OCI-LY3 (cell line): ENCODE measurements at regions not wholly inside any gene's neighbourhood (a gene's known extent, or its start where the extent isn't known, plus 50 kb on each side); places are given as distances from the start of the nearest gene placed in this dataset.

Experiments used
- H2AFZ ChIP-seq: fragments of 200-600, 300-600 bp; shearing (Covaris generic); 2 replicates; pipeline ENCODE4 v1.6.0; 2014; ENCODE audit warnings: antibody characterized with exemption, low read depth, low read length
- H3K27ac ChIP-seq: fragments of 200-600, 300-600 bp; sonication (generic); 2 replicates; pipeline ENCODE4 v1.5.1; 2014; ENCODE audit warnings: mild to moderate bottlenecking, low read length, moderate library complexity, mixed read lengths
- H3K27me3 ChIP-seq: fragments of 200-600, 300-600 bp; sonication (generic); 2 replicates; pipeline ENCODE4 v1.6.1; 2014; ENCODE audit warnings: low read depth, low read length, mixed read lengths
- H3K36me3 ChIP-seq: fragments of 200-600, 300-600 bp; sonication (generic); replicated peaks from 2 replicates; pipeline ENCODE3; 2014; ENCODE audit warnings: low read depth, low read length, mixed read lengths
- H3K4me1 ChIP-seq: fragments of 300-600, 200-600 bp; sonication (generic); 2 replicates; pipeline ENCODE4 v1.6.1; 2014; ENCODE audit warnings: low read length, mixed read lengths
- H3K4me2 ChIP-seq: fragments of 200-600, 300-600 bp; sonication (generic); 2 replicates; pipeline ENCODE4 v1.6.1; 2014; ENCODE audit warnings: low read length, mixed read lengths
- H3K4me3 ChIP-seq: fragments of 300-600, 200-600 bp; sonication (generic); 2 replicates; pipeline ENCODE4 v1.5.1; 2014; ENCODE audit warnings: antibody characterized with exemption, mild to moderate bottlenecking, low read length, moderate library complexity
- H3K79me2 ChIP-seq: fragments of 300-600, 200-600 bp; shearing (Covaris generic); 2 replicates; pipeline ENCODE4 v1.6.1; 2014; ENCODE audit warnings: mild to moderate bottlenecking, low read length, mixed read lengths
- H3K9ac ChIP-seq: fragments of 300-600, 200-600 bp; shearing (Covaris generic); 2 replicates; pipeline ENCODE4 v1.6.0; 2014; ENCODE audit warnings: mild to moderate bottlenecking, low read length, moderate library complexity
- H3K9me3 ChIP-seq: fragments of 200-600, 300-600 bp; shearing (Covaris generic); 2 replicates; pipeline ENCODE4 v1.6.1; 2014; ENCODE audit warnings: low read length, mixed read lengths; ENCODE audit not compliant: insufficient read depth
- H4K20me1 ChIP-seq: fragments of 200-600, 300-600 bp; sonication (generic); 2 replicates; pipeline ENCODE4 v1.6.1; 2016; ENCODE audit warnings: low read length, mixed read lengths; ENCODE audit not compliant: insufficient read depth
- EZH2phosphoT487 ChIP-seq: fragments of 200-600 bp; shearing (Covaris generic); IDR thresholded peaks from 2 replicates; pipeline ENCODE4 v1.6.1; 2018; ENCODE audit warnings: antibody characterized with exemption, mixed run types, low read depth
- TF ChIP-seq, protein P1 (sequence below): fragments of 200-600, 300-600 bp; sonication (generic); IDR thresholded peaks from 2 replicates; pipeline ENCODE4 v1.5.1; 2014; ENCODE audit warnings: antibody characterized with exemption, low read length, low read depth

DNA sequence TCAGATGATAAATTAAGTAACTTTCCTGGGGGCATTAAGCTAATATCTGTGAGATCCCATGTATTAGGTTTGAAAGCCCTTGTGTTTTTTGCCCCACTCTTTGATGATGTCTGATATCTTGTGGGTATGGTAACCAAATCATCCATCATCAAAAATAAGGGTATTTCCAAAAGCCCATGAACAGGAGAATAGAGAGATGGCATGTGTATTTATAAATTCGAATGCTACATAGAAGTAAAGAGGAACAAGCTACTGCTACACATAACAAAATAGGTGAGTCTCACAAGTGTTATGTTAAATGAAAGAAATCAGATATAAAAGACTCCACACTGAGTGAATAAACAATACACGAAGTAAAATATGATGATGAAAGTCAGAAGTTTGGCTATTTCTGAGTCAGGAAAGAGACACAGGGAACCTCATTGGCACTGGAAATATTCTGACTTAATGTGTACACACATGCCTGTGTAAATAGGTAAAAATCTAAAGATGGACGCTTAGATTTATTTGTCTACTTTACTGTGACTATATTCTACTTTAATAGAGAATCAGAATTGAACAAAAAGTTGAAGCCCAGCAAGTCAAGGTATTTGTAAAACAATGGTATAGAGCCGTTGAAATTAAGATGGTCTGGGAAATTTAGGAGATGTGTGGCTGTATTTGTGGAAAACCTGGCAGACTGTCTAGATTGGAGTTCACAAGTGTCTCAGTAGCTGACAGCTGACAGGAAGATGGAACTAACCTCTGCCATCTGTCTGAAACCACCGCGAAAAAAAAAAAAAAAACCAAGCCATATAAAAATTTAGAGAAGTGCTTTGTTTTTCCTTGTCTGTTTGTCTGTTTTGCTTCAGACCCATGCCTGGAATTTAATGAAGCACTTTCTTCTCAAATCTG, 111.0 kb upstream of the TGFBR2 start:
- peaks cover 56% of the 10 kb centered on the region for H3K4me1 ChIP-seq
- H3K4me3 ChIP-seq = no peak overlapping the region
- no peaks in the 10 kb centered on the region for H4K20me1 ChIP-seq
- peaks cover 16% of the 10 kb centered on the region for H3K27me3 ChIP-seq
- TF ChIP-seq, protein P1, sequence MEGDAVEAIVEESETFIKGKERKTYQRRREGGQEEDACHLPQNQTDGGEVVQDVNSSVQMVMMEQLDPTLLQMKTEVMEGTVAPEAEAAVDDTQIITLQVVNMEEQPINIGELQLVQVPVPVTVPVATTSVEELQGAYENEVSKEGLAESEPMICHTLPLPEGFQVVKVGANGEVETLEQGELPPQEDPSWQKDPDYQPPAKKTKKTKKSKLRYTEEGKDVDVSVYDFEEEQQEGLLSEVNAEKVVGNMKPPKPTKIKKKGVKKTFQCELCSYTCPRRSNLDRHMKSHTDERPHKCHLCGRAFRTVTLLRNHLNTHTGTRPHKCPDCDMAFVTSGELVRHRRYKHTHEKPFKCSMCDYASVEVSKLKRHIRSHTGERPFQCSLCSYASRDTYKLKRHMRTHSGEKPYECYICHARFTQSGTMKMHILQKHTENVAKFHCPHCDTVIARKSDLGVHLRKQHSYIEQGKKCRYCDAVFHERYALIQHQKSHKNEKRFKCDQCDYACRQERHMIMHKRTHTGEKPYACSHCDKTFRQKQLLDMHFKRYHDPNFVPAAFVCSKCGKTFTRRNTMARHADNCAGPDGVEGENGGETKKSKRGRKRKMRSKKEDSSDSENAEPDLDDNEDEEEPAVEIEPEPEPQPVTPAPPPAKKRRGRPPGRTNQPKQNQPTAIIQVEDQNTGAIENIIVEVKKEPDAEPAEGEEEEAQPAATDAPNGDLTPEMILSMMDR = no peak
- no peak for TF ChIP-seq EZH2phosphoT487
- no peaks in the 10 kb centered on the region for H3K79me2 ChIP-seq
- H3K9me3 ChIP-seq = no peaks in the 10 kb centered on the region
- H3K4me2 ChIP-seq = peak overlapping the region; percentile 26
- H2AFZ ChIP-seq = 0 out of 2 replicates have a peak overlapping the region, but pooled peaks have one; percentile 2
- H3K27ac ChIP-seq = no peak overlapping the region
- no peak overlapping the region for H3K9ac ChIP-seq
- H3K36me3 ChIP-seq = no peaks in the 10 kb centered on the region

DNA sequence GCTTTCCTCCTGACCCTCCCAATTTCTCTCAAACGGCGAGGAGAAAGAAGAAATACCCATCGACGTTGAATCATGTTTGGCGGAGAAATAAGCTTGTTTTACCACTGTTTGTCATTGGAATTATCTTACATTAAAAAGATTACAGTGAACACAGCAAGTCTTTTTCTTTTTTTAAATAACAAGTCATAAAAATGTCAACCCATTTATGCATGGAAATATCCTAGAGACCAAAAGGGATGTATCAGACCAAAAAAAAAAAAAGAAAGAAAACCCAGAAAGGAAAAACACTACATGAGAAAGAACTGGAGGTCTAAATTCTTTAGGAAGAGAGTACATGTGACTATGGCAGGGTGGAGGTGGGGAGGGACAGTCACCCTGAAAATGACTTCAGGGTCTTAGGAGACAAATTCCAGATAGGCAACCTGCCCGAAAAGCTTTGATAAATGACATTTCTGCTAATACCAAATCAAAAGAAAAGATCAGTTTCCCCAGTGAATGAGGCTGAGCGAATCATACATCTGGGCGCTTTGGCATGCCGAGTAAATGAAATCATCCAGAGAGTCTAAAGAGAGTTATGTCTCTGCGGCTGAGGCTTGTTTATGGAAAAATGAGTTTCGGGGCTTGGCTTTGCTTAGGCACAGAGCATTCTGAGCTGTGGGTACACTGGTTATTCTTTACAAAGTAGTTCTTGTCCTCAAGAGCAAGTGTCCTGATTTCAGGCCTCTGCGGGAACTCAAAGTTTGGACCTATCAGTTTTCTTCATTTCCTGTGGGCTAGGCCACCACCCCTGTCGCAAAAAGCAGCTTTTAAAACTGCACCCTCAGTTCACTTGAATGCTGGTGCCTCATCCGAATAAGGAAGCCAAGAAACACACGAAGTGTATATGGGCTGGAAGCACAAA, 110.1 kb upstream of the TGFBR2 start:
- Histone ChIP-seq H3K36me3 (no peaks in the 10 kb centered on the region), H3K79me2 (no peaks in the 10 kb centered on the region), H3K4me2 (peak overlapping the region; percentile 26; the same call in 1 of the 2 replicates), H4K20me1 (no peaks in the 10 kb centered on the region), H2AFZ (no peak overlapping the region), H3K27ac (no peak overlapping the region), H3K4me3 (no peak overlapping the region), H3K9me3 (no peaks in the 10 kb centered on the region), H3K4me1 (peaks cover 64% of the 10 kb centered on the region), H3K27me3 (peaks cover 16% of the 10 kb centered on the region), H3K9ac (no peak overlapping the region)
- TF ChIP-seq, protein P1 = no peak
- TF ChIP-seq EZH2phosphoT487 = no peak

DNA sequence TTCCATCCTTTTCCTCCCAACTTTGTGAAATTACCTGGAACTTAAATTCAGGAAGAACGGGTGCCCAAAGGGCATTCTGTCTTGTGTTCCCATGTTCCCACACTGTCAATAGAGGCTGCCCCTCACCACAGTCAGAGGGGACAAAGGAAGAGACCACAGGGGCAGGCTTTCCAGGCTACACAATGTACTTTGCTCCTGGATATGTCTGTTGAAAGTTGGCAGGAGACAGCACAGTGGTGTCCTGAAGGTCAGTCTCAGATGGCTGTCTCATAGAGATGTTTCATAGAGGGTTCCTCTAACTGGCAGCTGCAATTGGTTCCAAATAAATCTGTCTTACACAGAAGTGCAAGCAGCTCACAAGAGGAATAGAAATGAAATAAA, 107.8 kb upstream of the TGFBR2 start:
- no peak overlapping the region for H2AFZ ChIP-seq
- H3K27ac ChIP-seq = no peak overlapping the region
- H4K20me1 ChIP-seq = no peaks in the 10 kb centered on the region
- TF ChIP-seq, protein P1 = no peak
- no peak for TF ChIP-seq EZH2phosphoT487
- H3K36me3 ChIP-seq = no peaks in the 10 kb centered on the region
- no peak overlapping the region for H3K9ac ChIP-seq
- no peaks in the 10 kb centered on the region for H3K9me3 ChIP-seq
- H3K4me1 ChIP-seq = peaks cover 71% of the 10 kb centered on the region
- H3K27me3 ChIP-seq = peaks cover 16% of the 10 kb centered on the region
- H3K4me3 ChIP-seq = no peak overlapping the region
- H3K79me2 ChIP-seq = no peaks in the 10 kb centered on the region
- no peak overlapping the region for H3K4me2 ChIP-seq
